ENCODE measurements at regions not wholly inside any gene's neighbourhood (a gene's known extent, or its start where the extent isn't known, plus 50 kb on each side); places are given as distances from the start of the nearest gene placed in this dataset.

DNA sequence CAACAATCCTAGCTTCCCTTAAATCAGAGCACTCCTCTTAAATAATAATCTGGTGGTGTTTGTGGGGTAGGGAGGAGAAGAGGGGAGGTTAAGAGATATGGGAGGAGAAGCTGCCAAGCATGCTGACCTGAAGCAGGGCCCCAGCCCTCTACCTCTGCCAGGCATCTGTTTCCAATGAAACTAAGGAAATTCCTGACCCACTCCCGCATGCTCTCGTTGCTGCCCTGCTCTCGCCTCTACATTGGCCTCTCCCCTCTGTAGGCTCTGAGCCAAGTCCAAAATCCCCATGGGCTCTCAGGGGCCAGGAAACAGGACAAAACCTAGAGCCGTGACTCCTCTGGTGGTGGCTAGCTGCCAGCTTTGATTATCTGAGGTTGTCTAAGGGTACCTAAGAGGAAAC, 559.5 kb upstream of the CDH11 start:
- FAIRE-seq (no peak), DNase-seq (ENCODE audit: insufficient read length, low spot score) (no peak)
- no peak for TF ChIP-seq POLR2A (IDR thresholded peaks at IDR 0.05; ENCODE audit: low read depth, low read length)

DNA sequence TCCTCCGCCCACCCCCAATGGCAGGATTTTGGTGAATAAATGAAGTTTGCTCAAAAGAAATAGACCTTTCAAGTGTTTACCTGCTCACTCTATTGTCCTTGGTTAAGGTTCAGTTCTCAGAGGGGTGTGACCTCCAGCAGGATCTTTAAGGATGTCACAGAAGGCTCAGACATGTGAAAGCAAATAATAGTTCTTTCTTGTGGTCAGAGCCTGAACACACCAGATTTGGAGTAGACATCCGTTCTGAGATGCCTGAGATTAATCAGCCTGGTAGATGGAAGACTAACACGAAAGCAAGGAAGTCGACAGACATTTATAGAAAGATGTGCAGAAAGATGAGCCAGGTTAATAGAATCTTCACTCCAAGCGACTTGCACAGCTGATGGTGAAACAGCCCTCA, 557.9 kb upstream of the CDH11 start:
- FAIRE-seq (no peak), DNase-seq (ENCODE audit: insufficient read length, low spot score) (no peak)
- no peak for TF ChIP-seq POLR2A (IDR thresholded peaks at IDR 0.05; ENCODE audit: low read depth, low read length)

DNA sequence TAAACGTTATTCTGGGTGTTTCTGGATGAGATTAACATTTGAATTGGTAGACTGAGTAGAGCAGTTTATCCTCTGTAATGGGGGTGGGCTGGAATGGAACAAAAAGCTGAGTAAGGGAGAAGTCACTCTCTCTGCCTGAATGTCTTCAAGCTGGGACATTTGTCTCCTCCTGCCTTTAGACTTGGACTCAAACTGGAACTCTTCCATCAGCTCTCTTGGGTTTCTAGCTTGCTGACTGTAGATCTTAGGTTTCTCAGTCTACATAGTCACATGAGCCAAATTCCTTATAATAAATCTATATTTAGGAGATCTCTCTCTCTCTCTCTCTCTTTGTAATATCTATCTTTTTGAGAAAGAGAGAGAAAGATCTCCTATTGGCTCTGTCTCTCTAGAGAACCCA, 553.3 kb upstream of the CDH11 start:
- TF ChIP-seq POLR2A (IDR thresholded peaks at IDR 0.05; ENCODE audit: low read depth, low read length): no peak
- FAIRE-seq (no peak), DNase-seq (ENCODE audit: insufficient read length, low spot score) (no peak)

DNA sequence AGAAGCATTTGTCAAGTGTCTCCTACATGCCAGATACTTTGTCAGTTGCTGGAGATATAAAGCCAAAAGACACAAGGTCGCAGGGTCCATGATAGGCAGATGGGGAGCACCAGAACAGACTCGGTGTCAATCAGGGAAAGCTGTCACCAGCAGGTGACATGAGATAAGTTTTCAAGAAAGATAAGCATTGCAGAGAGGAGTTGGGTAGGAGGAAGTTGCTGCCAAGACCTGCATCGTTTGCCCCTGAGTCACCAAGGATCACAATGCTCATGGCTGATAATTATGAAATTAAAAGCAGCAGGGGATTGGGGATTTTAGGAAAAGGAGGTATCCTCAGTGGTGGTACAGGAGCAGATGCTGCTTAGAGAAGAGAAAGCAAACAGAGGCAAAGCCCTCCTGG, 551.1 kb upstream of the CDH11 start:
- DNase-seq (ENCODE audit: insufficient read length, low spot score) (no peak), FAIRE-seq (no peak)
- no peak for TF ChIP-seq POLR2A (IDR thresholded peaks at IDR 0.05; ENCODE audit: low read depth, low read length)

DNA sequence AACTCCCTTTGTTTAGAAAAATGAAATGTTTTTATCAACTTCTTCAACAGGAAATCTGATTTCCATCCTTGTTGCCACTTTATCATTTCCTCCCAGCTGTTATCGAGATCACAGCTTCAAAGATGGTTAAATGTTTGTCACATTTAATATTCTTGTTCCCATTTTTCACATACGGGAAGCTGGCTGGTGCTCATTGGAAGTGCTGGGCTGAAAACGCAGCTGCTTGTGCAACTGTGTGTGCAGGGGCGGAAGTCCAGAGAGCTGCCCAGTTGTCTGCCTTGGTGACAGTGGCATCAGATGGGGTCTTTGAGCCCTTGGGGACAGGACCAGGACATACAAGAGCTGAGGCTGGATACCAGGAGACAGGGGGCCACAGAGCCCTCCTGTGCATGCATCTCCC, 549.2 kb upstream of the CDH11 start:
- FAIRE-seq (no peak), DNase-seq (ENCODE audit: insufficient read length, low spot score) (no peak)
- TF ChIP-seq POLR2A (IDR thresholded peaks at IDR 0.05; ENCODE audit: low read depth, low read length): no peak

DNA sequence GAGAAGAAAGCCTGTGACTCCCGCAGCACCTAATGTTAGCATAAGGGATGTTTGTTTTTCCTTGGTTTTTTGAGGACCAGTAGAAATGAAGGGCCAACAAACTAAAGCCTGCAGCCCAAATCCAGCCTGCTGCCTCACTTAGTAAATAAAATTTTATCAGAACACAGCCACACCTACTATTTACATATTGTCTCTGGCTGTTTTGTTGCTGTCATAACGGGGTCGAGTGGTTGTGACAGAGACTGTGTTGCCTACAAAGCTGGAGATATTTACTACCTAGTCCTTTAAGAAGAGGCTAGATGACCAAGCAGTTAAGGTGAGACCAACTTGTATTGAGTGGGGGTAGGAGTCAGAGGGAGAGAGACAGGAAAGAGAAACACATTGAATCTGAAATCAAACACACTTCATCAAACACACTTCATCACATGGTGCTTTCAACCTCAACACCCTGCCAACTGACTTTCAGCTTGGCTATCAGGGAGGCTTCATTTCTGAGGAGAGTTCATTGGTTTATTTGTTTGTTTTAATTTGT, 546.3 kb upstream of the CDH11 start:
- no peak for TF ChIP-seq POLR2A (IDR thresholded peaks at IDR 0.05; ENCODE audit: low read depth, low read length)
- DNase-seq (ENCODE audit: insufficient read length, low spot score): no peak
- no peak for FAIRE-seq

DNA sequence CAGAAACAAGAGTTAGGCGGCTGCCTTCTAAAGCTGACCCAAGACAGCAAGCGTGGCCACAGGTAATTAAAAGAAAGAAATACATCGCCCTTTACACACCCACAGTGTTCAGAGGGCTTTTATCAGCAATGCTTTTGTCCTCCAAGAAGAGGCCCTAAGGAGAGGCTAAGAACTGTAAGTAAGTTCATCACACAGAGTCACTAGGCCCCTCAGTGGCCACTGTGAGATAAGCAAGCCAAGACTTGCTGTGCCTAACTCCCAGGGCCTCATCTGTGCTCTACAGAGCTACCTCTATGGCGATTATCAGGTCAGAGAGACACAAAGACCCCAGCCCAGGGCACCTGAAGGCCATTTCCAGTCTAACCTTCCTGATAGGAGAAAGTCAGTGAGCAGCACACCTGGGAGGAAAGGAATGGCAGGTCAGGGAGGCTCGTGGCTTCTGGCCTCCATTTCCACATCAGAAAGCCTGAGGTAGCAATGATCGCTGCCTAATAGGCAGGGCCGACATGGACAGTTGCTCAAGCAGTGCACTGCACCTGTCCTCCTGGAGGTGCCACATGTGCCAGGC, 545.2 kb upstream of the CDH11 start:
- no peak for TF ChIP-seq POLR2A (IDR thresholded peaks at IDR 0.05; ENCODE audit: low read depth, low read length)
- DNase-seq (ENCODE audit: insufficient read length, low spot score) (no peak), FAIRE-seq (no peak)

DNA sequence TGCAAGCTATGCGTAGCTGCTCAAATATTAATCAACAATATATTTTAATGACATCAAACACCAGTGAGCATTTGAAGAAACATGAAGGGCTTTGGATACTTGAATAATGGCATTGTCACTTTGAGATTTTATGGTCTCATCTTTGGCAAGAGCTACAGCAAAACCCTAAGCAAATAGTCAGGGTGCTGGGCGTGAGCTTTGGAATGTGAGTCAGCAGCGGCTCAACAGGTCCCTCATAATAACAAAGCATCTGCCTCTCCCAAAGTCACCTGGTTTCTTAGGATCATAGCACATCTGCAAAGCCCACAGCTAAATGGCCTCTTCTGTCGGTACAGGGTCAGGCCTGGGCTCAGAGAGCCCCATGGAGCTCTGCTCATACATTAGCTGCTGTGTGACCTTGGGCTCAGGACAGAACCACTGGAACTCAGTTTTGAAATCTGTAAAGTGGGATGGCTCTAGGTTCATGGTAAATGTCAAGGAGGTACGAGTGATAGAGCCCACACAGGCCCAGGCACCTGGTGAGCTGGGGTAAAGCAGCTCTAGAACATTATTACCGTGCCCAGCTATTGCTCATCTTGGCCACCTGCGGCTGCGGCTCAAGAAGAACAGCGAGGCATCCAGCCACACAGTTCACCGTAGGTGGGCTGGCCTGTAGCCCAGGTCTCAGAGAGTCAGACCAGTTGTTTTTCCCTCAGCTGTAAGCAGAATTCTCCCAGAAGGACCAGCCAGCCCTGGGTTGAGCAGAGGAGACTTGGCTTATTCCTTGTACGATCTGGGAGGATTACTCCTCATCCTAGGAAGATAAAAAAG, 544.5 kb upstream of the CDH11 start:
- TF ChIP-seq POLR2A (IDR thresholded peaks at IDR 0.05; ENCODE audit: low read depth, low read length): no peak
- FAIRE-seq: no peak
- DNase-seq (ENCODE audit: insufficient read length, low spot score): no peak

DNA sequence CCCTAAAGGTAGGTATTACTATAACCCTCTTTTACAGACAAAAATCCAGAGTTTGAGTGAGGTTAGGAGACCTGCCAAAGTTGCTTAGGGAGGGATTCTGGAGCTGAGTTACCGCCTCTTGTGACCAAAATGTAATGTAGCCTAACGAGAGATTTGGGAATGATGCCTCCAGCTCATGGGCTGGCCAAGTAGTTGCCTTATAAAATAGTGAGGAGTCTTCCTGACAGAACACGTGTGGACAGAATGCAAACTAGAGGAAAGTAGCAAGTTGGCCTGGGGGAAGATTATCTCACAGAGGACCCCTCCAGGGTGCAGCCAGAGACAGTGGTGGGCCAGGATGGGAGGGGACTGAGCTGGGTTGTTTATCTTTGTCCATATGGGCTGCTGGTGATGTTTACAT, 543.7 kb upstream of the CDH11 start:
- no peak for DNase-seq (ENCODE audit: insufficient read length, low spot score)
- no peak for TF ChIP-seq POLR2A (IDR thresholded peaks at IDR 0.05; ENCODE audit: low read depth, low read length)
- no peak for FAIRE-seq

DNA sequence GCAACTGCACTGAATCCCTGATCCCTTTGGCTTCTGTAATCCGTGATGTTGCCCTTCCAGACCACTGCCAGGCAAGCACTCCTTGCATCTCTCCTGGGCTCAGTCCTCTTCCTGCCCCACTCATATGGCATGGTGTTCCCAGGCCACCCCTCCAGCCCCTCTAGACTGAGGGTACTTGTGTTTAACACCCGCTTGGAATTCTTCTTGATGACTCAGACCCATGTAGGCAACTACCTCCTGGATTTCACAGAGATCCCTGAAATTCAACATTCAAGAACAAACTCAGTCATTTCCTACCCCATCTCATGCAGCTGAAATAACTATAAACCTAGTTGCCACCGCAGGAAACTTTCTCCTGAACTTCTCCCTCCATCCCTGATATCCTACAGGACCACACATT, 541.9 kb upstream of the CDH11 start:
- DNase-seq (ENCODE audit: insufficient read length, low spot score) (no peak), FAIRE-seq (no peak)
- no peak for TF ChIP-seq POLR2A (IDR thresholded peaks at IDR 0.05; ENCODE audit: low read depth, low read length)

DNA sequence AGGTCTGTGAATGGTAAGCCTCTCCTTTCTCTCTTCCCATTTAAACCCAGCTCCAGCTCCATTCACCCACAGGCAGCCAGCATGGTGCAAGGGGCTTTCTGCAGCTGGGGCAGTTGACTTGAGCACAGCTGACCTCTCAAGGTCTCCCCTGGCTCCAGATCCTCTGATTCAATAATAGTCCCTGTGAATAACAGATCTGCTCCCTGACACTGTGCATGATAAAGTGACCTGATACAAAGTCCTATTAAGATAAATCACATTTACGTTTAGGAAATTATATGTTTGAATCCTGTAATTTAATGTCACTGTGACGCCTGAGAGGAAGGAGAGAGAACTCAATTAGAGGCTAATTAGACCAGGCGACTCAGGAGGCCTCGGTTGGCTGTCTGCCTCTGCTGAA, 540.4 kb upstream of the CDH11 start:
- TF ChIP-seq POLR2A (IDR thresholded peaks at IDR 0.05; ENCODE audit: low read depth, low read length): no peak
- no peak for DNase-seq (ENCODE audit: insufficient read length, low spot score)
- no peak for FAIRE-seq

DNA sequence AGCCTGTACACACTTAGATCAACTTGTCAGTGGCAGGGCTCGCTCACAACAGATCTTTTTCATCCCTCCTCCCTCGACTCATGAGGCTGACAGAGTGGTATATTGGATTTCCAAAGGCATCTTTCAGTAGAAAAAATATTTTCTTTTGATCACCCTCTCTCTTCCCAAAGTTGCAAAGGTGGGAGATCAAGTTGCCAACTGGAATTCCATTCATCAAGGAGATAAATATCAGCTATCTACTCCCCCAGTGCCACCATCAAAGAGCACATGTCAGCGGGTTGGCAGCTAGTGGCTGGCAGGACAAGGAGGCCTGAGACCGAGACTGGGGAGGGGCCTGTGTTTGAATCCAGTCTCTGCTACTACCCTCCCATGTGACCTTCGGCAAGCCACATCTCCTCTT, 539.7 kb upstream of the CDH11 start:
- DNase-seq (ENCODE audit: insufficient read length, low spot score) (no peak), FAIRE-seq (no peak)
- TF ChIP-seq POLR2A (IDR thresholded peaks at IDR 0.05; ENCODE audit: low read depth, low read length): no peak

DNA sequence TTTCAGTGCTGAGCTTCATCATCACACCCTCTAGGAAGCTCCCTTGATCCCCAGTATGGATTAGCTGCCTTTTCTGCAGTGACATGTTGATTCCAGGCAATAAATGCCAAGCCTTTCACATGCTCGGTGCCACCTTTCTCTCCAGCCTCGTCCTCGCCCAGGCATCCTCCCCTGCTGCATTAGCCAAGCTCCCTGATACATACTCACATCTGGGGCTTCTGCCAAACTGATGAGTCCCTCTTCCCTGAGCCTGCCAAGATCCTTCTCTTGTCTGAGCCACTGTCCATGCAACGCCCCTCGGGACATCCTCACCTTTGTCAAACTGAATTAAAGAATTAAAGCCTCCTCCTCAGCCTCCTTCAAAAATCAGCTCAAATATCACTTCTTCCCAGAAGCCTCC, 538.5 kb upstream of the CDH11 start:
- TF ChIP-seq POLR2A (IDR thresholded peaks at IDR 0.05; ENCODE audit: low read depth, low read length): no peak
- FAIRE-seq: no peak
- DNase-seq (ENCODE audit: insufficient read length, low spot score): no peak

DNA sequence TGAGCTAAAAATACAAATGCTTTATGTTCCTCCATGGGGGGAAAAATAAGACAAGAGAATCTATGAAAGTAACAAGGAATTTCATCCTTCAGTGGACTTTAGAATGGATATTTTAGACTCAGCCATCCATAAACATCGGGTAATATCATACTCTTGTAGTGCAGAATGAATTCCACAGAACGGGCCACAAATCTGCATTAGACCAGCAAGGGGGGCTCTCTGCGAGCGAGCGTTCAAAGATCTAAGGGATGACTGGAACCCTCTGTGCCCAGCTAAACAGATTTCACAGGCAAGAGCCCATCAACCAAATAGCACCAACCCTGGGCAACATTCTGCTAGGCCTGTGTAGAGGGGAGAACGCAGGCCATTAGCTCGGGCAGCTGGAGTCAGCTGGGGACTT, 537.9 kb upstream of the CDH11 start:
- no peak for TF ChIP-seq POLR2A (IDR thresholded peaks at IDR 0.05; ENCODE audit: low read depth, low read length)
- DNase-seq (ENCODE audit: insufficient read length, low spot score) (no peak), FAIRE-seq (no peak)

DNA sequence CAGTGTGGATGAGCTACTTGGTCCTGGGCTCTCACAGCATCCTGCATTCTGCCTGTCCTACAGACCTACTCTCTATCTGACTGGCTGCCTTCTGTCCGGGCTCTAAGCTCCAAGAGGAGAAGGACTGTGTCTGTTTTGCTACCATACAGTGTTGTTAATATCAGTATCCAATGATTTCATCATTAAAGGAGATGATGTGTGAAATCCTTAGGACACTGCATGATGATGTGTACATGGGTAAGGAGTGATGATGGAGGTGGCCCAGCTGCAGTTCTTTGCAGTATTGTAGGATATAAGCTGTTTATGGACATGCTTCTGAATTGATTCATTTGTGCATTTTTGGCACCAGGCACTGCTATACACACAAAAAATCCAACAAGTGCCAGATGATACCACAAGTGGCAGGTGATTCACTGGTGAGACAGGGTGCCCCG, 536.9 kb upstream of the CDH11 start:
- DNase-seq (ENCODE audit: insufficient read length, low spot score): no peak
- no peak for TF ChIP-seq POLR2A (IDR thresholded peaks at IDR 0.05; ENCODE audit: low read depth, low read length)
- no peak for FAIRE-seq

Data from H54 (cell line).